A673 (cell line): ENCODE measurements at regions not wholly inside any gene's neighbourhood (a gene's known extent, or its start where the extent isn't known, plus 50 kb on each side); places are given as distances from the start of the nearest gene placed in this dataset.

Source experiments
- BruUV-seq: library from RNA; stranded (reverse); fragments of 400-500 nt; replicated peaks from 2 replicates; lab custom pipeline; 2021; lab: Mats Ljungman, UMichigan
- CTCF ChIA-PET: fragments of 300-600 bp; sonication (Branson Sonifier 250); formaldehyde crosslinking; loops from one replicate; lab custom pipeline; 2022; ENCODE audit warnings: antibody characterized with exemption; lab: Charles Lee
- POLR2A ChIA-PET: fragments of 300-600 bp; sonication (Branson Sonifier 250); formaldehyde crosslinking; loops from one replicate; lab custom pipeline; 2022; ENCODE audit warnings: antibody characterized with exemption; ENCODE audit not compliant: low non-redundant PET; lab: Charles Lee
- DNase-seq: peaks from one replicate; pipeline ENCODE4 v3.0.0-alpha.2; 2015; ENCODE audit warnings: low spot score
- H3K27ac ChIP-seq: fragments of 200-600 bp; sonication (generic); 2 replicates; pipeline ENCODE4 v1.5.1; 2016; ENCODE audit warnings: mixed run types, low read depth, mild to moderate bottlenecking, mixed read lengths, antibody characterized with exemption, low read length; ENCODE audit not compliant: poor library complexity, severe bottlenecking
- H3K27me3 ChIP-seq: fragments of 200-600 bp; sonication (generic); replicated peaks from 2 replicates; pipeline ENCODE4 v1.6.1; 2017; ENCODE audit warnings: mixed run types, low read depth, mild to moderate bottlenecking, mixed read lengths, antibody characterized with exemption, low read length; ENCODE audit not compliant: insufficient read depth, poor library complexity
- H3K36me3 ChIP-seq: fragments of 200-600 bp; sonication (generic); 2 replicates; pipeline ENCODE4 v1.6.1; 2016; ENCODE audit warnings: mixed run types, mild to moderate bottlenecking, mixed read lengths, antibody characterized with exemption, low read length; ENCODE audit not compliant: insufficient read depth, poor library complexity, severe bottlenecking
- H3K4me1 ChIP-seq: fragments of 200-600 bp; sonication (generic); 2 replicates; pipeline ENCODE4 v1.6.1; 2017; ENCODE audit warnings: mixed run types, mild to moderate bottlenecking, mixed read lengths, antibody characterized with exemption, low read length; ENCODE audit not compliant: insufficient read depth, poor library complexity, severe bottlenecking
- H3K4me3 ChIP-seq: fragments of 200-600 bp; sonication (generic); 2 replicates; pipeline ENCODE4 v1.5.1; 2016; ENCODE audit warnings: low read depth, mixed run types, mild to moderate bottlenecking, mixed read lengths, low read length; ENCODE audit not compliant: poor library complexity, severe bottlenecking
- H3K9me3 ChIP-seq: fragments of 200-600 bp; sonication (generic); 2 replicates; pipeline ENCODE4 v1.6.1; 2016; ENCODE audit warnings: mixed run types, low read depth, mild to moderate bottlenecking, mixed read lengths, antibody characterized with exemption, low read length; ENCODE audit not compliant: poor library complexity, severe bottlenecking
- EZH2 ChIP-seq: fragments of 200-600 bp; sonication (generic); IDR thresholded peaks from 2 replicates; pipeline ENCODE4 v1.6.1; 2017; ENCODE audit warnings: borderline replicate concordance, low read depth, mild to moderate bottlenecking, mixed read lengths, antibody characterized with exemption, low read length; ENCODE audit not compliant: poor library complexity, severe bottlenecking
- intact Hi-C: fragments of 100-400 bp; cut with micrococcal nuclease; formaldehyde crosslinking; loops from one replicate; pipeline ENCODE4 v1.10.0; 2022; ENCODE audit not compliant: unreplicated experiment
- TF ChIP-seq, protein P1 (sequence below): fragments of 300-800, 200-600 bp; sonication (generic); conservative IDR thresholded peaks from 2 replicates; pipeline ENCODE4 v1.5.1; 2017; ENCODE audit warnings: low read depth, mild to moderate bottlenecking, antibody characterized with exemption, low read length, moderate library complexity, mixed read lengths

DNA sequence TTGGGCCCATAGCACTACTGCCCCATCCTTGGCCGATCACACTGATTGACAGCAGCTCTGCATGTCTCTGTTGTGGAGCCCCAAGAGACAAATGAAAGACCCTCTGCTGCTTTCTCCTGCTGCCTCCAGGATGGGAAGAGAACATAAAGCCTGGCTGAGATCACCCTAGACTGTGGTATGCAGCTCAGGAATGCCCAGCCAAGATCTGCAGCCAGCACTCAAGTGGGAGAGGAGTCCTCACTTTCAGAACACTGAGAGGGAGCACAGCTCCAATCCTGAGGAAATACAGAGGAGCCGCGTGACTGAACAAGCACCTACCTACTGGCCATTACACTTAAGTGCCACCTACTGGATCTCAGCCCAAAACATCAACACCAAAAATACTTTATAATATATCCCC, 203.0 kb downstream of the POSTN start:
- H3K4me1 ChIP-seq, result no peaks in the 10 kb centered on the region
- intact Hi-C loops, result no loop called here
- no peaks in the 10 kb centered on the region for H3K27me3 ChIP-seq
- DNase-seq, result no peak
- no peaks in the 10 kb centered on the region for H3K9me3 ChIP-seq
- ChIA-PET POLR2A (interaction anchor here (0.7 kb wide), 1 partner anchor 9 kb away, joined by 3 read pairs; no protein-coding TSS in a partner anchor), CTCF (no interaction called here)
- H3K36me3 ChIP-seq, result no peaks in the 10 kb centered on the region
- H3K4me3 ChIP-seq, result no peak overlapping the region
- no peak overlapping the region for H3K27ac ChIP-seq
- no TSS peak for BruUV-seq
- TF ChIP-seq EZH2, result no peak
- TF ChIP-seq, protein P1, sequence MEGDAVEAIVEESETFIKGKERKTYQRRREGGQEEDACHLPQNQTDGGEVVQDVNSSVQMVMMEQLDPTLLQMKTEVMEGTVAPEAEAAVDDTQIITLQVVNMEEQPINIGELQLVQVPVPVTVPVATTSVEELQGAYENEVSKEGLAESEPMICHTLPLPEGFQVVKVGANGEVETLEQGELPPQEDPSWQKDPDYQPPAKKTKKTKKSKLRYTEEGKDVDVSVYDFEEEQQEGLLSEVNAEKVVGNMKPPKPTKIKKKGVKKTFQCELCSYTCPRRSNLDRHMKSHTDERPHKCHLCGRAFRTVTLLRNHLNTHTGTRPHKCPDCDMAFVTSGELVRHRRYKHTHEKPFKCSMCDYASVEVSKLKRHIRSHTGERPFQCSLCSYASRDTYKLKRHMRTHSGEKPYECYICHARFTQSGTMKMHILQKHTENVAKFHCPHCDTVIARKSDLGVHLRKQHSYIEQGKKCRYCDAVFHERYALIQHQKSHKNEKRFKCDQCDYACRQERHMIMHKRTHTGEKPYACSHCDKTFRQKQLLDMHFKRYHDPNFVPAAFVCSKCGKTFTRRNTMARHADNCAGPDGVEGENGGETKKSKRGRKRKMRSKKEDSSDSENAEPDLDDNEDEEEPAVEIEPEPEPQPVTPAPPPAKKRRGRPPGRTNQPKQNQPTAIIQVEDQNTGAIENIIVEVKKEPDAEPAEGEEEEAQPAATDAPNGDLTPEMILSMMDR, result no peak

DNA sequence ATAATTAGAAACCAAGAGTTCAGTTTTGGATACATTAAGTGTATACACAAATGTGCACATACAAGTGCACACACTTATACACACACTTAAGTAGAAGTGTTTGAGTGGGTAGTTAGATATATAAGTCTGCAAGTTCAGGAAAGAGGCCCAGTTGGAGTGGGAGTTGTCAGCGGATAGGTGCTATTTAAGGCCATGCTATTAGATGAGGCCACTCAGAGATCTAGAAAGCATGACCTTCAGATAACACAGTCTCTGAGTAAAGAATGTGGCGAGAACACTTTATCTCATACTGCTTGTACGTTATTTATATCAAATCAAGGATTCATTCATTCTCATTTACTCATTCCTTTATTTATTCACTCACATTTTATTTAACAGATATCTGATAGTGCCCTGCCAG, 206.2 kb downstream of the POSTN start:
- no peak overlapping the region for H3K27ac ChIP-seq
- no TSS peak for BruUV-seq
- intact Hi-C loops, result no loop called here
- H3K27me3 ChIP-seq, result no peaks in the 10 kb centered on the region
- no peak overlapping the region for H3K4me3 ChIP-seq
- no peak for DNase-seq
- no peaks in the 10 kb centered on the region for H3K4me1 ChIP-seq
- ChIA-PET CTCF (no interaction called here), POLR2A (no interaction called here)
- no peak for TF ChIP-seq EZH2
- TF ChIP-seq, protein P1, result no peak
- H3K9me3 ChIP-seq, result no peaks in the 10 kb centered on the region
- H3K36me3 ChIP-seq, result no peaks in the 10 kb centered on the region

DNA sequence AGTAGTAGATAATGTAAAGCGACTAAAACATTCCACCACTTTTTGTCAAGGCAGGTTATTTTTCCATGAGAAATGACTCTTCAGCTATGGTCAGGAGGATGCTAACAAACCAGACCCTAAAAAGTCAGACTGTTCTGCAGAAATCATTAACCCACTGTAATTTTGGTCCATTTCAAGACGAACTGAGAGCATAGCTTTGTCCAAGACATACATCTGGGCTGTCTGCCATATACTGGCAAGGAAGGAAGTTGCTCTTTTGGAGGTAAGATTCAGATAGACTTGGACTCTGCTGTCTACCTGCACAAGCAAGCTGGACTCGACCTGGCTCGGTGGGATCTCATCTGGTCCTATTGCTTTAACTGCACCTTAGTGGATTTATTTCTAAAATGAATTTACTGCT, 207.8 kb downstream of the POSTN start:
- Histone ChIP-seq H3K4me3 (no peak overlapping the region), H3K27ac (no peak overlapping the region), H3K27me3 (no peaks in the 10 kb centered on the region), H3K36me3 (no peaks in the 10 kb centered on the region), H3K4me1 (no peaks in the 10 kb centered on the region), H3K9me3 (no peaks in the 10 kb centered on the region)
- CTCF ChIA-PET, result no interaction called here
- BruUV-seq, result no TSS peak
- no peak for TF ChIP-seq EZH2
- POLR2A ChIA-PET, result no interaction called here
- DNase-seq, result no peak
- intact Hi-C loops, result no loop called here

DNA sequence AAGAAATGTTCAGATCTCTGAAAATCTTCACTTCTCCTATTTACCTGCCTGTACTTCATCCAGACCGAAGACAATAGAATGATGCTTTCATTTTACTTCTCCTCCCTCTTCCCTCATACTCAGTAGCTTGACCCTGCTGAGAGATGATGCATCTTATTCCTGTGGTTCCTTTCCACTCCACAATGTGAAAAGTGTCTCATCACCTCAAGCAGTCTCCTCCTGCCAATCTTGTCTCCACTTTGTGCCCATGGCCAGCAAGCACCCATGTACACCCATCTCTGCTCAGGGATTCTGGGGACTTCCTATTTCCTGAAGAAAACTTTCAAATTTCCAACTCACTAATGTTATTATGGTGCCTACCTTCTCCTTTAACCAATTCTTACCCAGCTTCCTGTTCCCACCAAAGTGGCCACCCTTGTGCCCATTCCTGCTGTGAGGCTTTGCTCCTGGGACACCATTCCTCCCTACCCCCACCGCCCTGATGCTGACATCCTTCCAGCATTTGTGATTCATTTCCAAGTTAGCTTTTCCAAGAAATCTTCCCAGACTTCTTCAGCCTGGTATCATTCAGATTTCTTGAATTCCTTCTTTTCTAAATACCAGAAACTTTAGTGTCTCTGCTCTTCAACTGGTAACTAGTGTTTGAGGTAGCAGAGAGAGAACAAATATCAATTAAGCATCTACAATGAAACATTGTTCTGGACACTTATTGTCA, 212.5 kb downstream of the POSTN start:
- TF ChIP-seq, protein P1, result no peak
- TF ChIP-seq EZH2, result no peak
- H3K9me3 ChIP-seq, result no peaks in the 10 kb centered on the region
- ChIA-PET CTCF (no interaction called here), POLR2A (interaction anchor here (0.6 kb wide), 1 partner anchor 9 kb away, joined by 3 read pairs; no protein-coding TSS in a partner anchor)
- DNase-seq, result no peak
- H3K36me3 ChIP-seq, result no peaks in the 10 kb centered on the region
- no peaks in the 10 kb centered on the region for H3K27me3 ChIP-seq
- H3K27ac ChIP-seq, result no peak overlapping the region
- H3K4me1 ChIP-seq, result no peaks in the 10 kb centered on the region
- H3K4me3 ChIP-seq, result no peak overlapping the region
- intact Hi-C loops, result no loop called here
- BruUV-seq, result no TSS peak
